SH-SY5Y (cell line): ENCODE measurements at regions not wholly inside any gene's neighbourhood (a gene's known extent, or its start where the extent isn't known, plus 50 kb on each side); places are given as distances from the start of the nearest gene placed in this dataset.

Source experiments
- GATA2 ChIP-seq: IDR thresholded peaks from 2 replicates; pipeline ENCODE4 v1.6.1; 2011; ENCODE audit warnings: mild to moderate bottlenecking, low read depth, low read length
- GATA3 ChIP-seq: IDR thresholded peaks from 2 replicates; pipeline ENCODE4 v1.6.1; 2011; ENCODE audit warnings: low read depth, mild to moderate bottlenecking, low read length, moderate library complexity

DNA sequence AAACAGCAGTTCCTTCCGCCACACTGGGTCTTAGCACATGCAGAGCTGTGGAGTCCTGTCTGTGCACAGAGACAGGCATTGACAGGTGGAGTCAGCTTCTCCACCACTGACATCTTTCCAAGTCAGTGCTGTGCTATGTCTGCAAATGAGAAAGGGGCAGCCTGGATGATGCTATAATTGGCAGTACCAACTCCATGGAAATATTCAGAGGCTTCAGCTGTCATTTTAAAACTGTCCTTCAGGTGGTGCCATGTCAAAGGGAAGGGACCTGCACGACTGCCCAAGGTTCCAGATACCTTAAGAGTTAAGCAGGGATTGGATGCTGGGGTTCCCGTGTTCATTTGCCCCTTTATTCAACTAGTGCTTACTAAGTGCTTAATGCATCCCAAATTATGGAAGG, 258.0 kb upstream of the PRKCQ start:
- TF ChIP-seq GATA3 (no peak), GATA2 (no peak)
